ENCODE measurements at regions not wholly inside any gene's neighbourhood (a gene's known extent, or its start where the extent isn't known, plus 50 kb on each side); places are given as distances from the start of the nearest gene placed in this dataset.

DNA sequence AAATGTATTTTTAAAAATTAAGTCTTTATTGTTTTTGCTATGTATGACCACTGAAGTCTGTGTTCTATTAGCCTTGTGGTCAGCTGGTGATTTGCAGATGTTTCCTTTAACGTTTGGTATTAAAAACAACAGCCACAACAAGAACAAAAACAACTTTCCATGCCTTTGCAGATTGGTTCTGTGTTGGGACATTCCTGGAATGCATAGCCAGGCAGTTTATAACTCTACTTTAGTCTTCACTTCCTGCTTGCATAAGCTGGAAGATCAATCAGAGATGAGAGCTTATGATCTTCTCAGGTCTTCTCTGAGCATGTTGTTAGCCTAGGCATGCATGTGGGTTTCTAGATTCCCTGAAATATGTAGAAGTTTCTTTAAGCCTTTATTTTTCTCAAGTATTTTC lies 58.9 kb upstream of the SEMA3C start:
- TF ChIP-seq, protein P1, sequence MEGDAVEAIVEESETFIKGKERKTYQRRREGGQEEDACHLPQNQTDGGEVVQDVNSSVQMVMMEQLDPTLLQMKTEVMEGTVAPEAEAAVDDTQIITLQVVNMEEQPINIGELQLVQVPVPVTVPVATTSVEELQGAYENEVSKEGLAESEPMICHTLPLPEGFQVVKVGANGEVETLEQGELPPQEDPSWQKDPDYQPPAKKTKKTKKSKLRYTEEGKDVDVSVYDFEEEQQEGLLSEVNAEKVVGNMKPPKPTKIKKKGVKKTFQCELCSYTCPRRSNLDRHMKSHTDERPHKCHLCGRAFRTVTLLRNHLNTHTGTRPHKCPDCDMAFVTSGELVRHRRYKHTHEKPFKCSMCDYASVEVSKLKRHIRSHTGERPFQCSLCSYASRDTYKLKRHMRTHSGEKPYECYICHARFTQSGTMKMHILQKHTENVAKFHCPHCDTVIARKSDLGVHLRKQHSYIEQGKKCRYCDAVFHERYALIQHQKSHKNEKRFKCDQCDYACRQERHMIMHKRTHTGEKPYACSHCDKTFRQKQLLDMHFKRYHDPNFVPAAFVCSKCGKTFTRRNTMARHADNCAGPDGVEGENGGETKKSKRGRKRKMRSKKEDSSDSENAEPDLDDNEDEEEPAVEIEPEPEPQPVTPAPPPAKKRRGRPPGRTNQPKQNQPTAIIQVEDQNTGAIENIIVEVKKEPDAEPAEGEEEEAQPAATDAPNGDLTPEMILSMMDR (conservative IDR thresholded peaks at IDR 0.05; ENCODE audit: low read length): no peak
- no peak for TF ChIP-seq EZH2phosphoT487 (IDR thresholded peaks at IDR 0.05; ENCODE audit: borderline replicate concordance)
